Ishikawa (cell line): ENCODE measurements at regions not wholly inside any gene's neighbourhood (a gene's known extent, or its start where the extent isn't known, plus 50 kb on each side); places are given as distances from the start of the nearest gene placed in this dataset.

Experiments used
- CEBPB ChIP-seq: IDR thresholded peaks from 2 replicates; pipeline ENCODE4 v1.6.1; 2012
- CREB1 ChIP-seq: IDR thresholded peaks from 2 replicates; pipeline ENCODE4 v1.6.1; 2012; ENCODE audit warnings: low read depth
- EGR1 ChIP-seq: IDR thresholded peaks from 2 replicates; pipeline ENCODE4 v1.6.1; 2012
- EP300 ChIP-seq: IDR thresholded peaks from 2 replicates; pipeline ENCODE4 v1.6.1; 2012; ENCODE audit warnings: borderline replicate concordance
- TEAD4 ChIP-seq: IDR thresholded peaks from 2 replicates; pipeline ENCODE4 v1.6.1; 2012
- YY1 ChIP-seq: IDR thresholded peaks from 2 replicates; pipeline ENCODE4 v1.6.1; 2012; ENCODE audit warnings: low read depth

- no peak for TF ChIP-seq YY1
- no peak for TF ChIP-seq TEAD4
- TF ChIP-seq CEBPB: no peak
- TF ChIP-seq EP300: no peak
- TF ChIP-seq EGR1: no peak
- no peak for TF ChIP-seq CREB1
Observed at GRCh38 chr18:38789141-38789540, 1223.5 kb upstream of the CELF4 start.
